VCaP (cell line): ENCODE measurements at regions not wholly inside any gene's neighbourhood (a gene's known extent, or its start where the extent isn't known, plus 50 kb on each side); places are given as distances from the start of the nearest gene placed in this dataset.

Experiments used
- H3K27ac ChIP-seq: fragments of 450-650 bp; 2 replicates; pipeline ENCODE4 v1.5.1; 2017
- TF ChIP-seq, protein P1 (sequence below): fragments of 450-650 bp; conservative IDR thresholded peaks from 2 replicates; pipeline ENCODE4 v1.5.1; 2017; ENCODE audit warnings: mild to moderate bottlenecking, moderate library complexity

DNA sequence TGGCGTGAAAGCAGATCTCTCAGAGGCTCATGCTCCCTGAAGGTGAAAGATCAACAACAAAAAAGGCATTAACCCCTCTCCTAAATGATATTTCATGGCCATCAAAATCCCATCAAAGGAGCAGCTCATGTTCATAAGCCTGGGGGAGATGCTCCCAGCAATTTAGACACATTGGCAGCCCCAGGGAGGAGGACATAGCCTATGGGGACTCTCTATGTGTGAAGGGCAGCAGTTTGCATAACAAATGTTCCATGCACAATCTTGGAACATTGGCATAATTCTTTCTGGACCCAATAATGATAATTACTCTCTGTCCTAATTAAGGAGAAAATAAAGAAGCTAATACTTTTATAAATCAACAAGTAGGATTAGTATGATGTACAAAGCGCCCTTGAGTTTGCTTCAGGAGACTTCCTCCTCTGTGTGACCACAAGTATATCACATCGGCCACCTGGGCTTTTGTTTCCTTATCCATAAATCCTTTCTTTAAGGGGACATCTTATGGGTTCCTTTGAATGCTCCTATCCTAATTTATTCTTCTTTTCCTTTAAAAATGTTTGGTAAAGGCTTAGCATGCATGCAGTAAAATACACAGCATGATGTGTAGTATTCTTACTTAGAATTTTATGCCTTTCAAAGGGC lies 161.9 kb upstream of the PLEKHG7 start:
- no peak overlapping the region for H3K27ac ChIP-seq
- TF ChIP-seq, protein P1, sequence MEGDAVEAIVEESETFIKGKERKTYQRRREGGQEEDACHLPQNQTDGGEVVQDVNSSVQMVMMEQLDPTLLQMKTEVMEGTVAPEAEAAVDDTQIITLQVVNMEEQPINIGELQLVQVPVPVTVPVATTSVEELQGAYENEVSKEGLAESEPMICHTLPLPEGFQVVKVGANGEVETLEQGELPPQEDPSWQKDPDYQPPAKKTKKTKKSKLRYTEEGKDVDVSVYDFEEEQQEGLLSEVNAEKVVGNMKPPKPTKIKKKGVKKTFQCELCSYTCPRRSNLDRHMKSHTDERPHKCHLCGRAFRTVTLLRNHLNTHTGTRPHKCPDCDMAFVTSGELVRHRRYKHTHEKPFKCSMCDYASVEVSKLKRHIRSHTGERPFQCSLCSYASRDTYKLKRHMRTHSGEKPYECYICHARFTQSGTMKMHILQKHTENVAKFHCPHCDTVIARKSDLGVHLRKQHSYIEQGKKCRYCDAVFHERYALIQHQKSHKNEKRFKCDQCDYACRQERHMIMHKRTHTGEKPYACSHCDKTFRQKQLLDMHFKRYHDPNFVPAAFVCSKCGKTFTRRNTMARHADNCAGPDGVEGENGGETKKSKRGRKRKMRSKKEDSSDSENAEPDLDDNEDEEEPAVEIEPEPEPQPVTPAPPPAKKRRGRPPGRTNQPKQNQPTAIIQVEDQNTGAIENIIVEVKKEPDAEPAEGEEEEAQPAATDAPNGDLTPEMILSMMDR: no peak

DNA sequence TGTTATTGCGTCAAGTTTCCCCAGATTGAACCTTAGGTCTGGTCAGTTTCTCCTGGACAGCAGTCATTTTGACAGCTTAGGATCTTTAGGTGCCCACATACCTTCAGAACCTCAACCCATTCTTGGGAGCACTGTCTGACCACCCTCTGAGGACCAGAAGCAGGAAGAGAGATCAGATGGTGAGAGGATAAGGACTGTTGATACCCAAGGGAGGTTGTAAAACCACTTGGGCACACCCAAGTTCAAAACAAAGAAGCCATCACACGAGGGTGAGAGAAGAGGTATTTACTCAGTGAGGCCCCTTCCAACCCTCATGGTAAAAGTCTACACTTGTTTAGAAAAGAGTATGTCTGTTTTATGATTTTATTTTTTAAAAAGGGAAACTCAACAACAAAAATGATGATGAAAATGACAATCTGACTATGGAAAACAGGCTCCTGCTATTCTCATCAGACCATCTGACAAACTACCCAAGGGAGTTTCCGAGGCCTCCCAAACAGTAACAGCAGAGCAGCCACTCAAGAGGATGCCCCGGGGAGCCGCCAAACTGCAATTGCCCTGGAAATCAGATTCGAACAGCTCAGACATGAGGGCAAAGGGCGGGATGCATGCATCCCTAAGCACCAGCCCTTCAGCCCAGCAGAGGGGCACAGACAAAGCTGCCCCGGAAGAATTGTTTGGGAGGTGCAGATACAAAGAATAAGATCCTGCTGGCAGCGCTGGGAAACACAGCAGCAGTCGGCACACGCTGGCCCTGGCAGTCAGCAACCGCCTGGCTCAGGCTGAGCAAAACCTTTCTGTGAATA lies 162.6 kb upstream of the PLEKHG7 start:
- TF ChIP-seq, protein P1: no peak
- H3K27ac ChIP-seq: no peak overlapping the region

DNA sequence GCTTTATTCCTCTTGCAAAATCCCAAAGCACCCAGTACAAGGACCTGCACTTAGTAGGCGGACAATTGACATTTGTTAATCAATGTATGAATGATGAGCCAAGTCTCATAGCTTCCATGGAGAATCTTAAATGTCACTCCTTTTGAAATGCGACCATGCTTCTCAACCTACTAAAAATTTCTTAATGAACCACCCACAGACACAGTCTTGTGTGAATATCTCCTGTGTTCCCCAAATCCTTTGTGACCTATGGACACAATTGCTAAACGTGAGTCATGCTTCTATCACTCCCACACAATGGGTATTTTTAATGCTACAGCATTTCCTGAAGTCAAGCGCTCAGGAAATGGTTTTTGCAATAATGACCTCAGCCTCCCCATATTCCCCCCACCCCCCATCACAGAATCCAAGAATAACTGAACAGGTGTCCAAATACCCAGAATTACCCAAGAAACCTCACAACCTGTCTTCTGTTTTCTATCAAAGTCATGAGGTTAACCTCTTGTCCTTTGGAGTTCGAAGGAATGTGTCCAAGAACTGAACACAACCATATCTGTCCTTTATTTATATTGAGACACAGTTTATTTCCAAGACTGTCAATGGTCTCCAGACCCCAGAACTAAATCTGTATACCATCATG lies 163.6 kb upstream of the PLEKHG7 start:
- H3K27ac ChIP-seq: no peak overlapping the region
- TF ChIP-seq, protein P1: no peak

DNA sequence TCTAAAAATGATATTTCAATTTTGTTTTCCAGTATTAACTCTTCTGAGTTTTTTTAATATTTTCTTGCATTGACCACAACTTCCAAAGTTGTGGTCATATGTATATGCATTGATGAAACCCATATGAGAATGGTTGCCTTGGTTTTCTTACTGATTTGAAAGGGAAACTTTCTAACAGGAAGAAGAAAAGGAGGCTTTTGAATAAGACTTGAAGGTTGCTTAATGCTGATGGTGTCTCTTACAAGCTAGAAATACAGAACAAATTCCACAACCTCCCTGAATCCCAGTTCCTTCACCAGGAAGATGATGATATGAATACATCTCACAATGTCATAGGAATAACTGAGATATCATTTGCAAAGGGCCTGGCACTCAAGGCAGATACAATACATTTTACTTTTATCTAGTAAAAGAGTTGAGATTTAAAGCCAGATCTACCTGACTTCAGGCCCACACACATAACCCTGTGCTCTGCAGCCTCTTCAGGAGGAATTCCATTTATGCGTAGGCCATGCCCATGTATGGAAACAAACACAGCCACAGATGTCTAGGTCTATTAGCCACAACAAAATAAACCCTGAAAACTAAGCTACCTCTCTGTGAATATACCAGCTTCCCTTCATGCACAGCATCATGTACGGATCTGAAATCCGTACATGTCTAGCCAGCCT lies 165.4 kb upstream of the PLEKHG7 start:
- TF ChIP-seq, protein P1: no peak
- H3K27ac ChIP-seq: no peak overlapping the region

DNA sequence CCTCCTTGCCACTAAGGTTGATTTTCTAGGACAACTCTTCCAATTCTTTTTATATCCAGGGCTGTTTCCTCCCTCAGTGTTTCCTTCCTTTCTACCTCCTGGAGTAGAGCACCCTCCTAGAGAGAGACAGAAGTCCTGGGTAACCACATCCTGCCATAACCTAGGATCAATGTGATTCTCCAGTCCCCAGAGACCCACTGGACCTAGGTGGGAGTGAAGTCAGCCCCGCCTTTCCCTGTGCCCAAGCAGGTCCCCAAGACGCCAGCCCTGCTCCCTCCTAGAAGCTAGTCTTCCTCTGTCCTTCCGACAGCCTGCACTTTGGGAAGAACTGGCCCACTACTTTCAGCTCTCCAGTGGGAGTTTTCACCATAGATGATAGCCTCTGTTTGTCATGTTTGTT lies 166.8 kb upstream of the PLEKHG7 start:
- TF ChIP-seq, protein P1: no peak
- H3K27ac ChIP-seq: no peak overlapping the region

DNA sequence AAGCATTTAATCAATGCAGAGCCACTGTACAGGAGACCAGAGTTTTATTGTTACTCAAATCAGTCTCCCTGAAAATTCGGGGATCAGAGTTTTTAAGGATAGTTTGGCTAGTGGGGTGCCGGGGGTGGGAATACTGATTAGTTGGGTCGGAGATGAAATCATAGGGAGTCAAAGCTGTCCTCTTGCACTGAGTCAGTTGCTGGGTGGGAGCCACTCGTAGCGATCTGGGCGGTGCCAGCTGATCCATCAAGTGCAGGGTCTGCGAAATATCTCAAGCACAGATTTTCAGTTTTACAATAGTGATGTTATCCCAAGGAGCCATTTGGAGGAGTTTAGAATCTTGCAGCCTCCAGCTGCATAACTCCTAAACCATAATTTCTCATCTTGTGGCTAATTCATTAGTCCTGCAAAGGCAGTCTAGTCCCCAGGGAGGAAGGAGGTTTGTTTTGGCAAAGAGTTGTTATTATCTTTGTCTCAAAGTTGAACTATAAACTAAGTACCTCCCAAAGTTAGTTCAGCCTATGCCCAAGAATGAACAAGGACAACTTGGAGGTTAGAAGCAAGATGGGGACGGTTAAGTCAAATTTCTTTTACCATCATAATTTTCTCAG lies 169.4 kb upstream of the PLEKHG7 start:
- H3K27ac ChIP-seq: no peak overlapping the region
- TF ChIP-seq, protein P1: no peak
